Neural cell (in vitro differentiated cells): ENCODE measurements at regions not wholly inside any gene's neighbourhood (a gene's known extent, or its start where the extent isn't known, plus 50 kb on each side); places are given as distances from the start of the nearest gene placed in this dataset.

Source experiments
- CTCF ChIP-seq: fragments of 450-650 bp; IDR thresholded peaks from 2 replicates; pipeline ENCODE4 v1.5.1; 2014; ENCODE audit warnings: antibody characterized with exemption, mild to moderate bottlenecking, moderate library complexity; ENCODE audit not compliant: poor library complexity, severe bottlenecking
- EP300 ChIP-seq: fragments of 450-650 bp; conservative IDR thresholded peaks from 2 replicates; pipeline ENCODE4 v1.6.1; 2014; ENCODE audit warnings: antibody characterized with exemption, mild to moderate bottlenecking, moderate library complexity; ENCODE audit not compliant: poor library complexity, severe bottlenecking
- EZH2 ChIP-seq: fragments of 200-600, 300-800 bp; shearing (Covaris generic), sonication (generic); IDR thresholded peaks from 2 replicates; pipeline ENCODE4 v1.6.1; 2014; ENCODE audit warnings: antibody characterized with exemption, low read length, borderline replicate concordance, mild to moderate bottlenecking; ENCODE audit not compliant: insufficient read depth, poor library complexity, severe bottlenecking
- MXI1 ChIP-seq: fragments of 450-650 bp; conservative IDR thresholded peaks from 2 replicates; pipeline ENCODE4 v1.6.1; 2014; ENCODE audit warnings: antibody characterized with exemption, mild to moderate bottlenecking; ENCODE audit not compliant: poor library complexity, severe bottlenecking
- POLR2AphosphoS5 ChIP-seq: IDR thresholded peaks from 2 replicates; pipeline ENCODE4 v1.6.1; 2012
- RAD21 ChIP-seq: fragments of 450-650 bp; conservative IDR thresholded peaks from 2 replicates; pipeline ENCODE4 v1.6.1; 2014; ENCODE audit warnings: antibody characterized with exemption, mild to moderate bottlenecking, moderate library complexity
- SMC3 ChIP-seq: fragments of 450-650 bp; conservative IDR thresholded peaks from 2 replicates; pipeline ENCODE4 v1.6.1; 2014; ENCODE audit warnings: antibody characterized with exemption, mild to moderate bottlenecking, moderate library complexity; ENCODE audit not compliant: poor library complexity
- TF ChIP-seq, protein P1 (sequence below): IDR thresholded peaks from 2 replicates; pipeline ENCODE4 v1.6.1; 2012; ENCODE audit warnings: borderline replicate concordance

- TF ChIP-seq CTCF (no peak), POLR2AphosphoS5 (no peak), EZH2 (no peak), RAD21 (no peak), SMC3 (no peak), EP300 (no peak), MXI1 (no peak)
- TF ChIP-seq, protein P1, sequence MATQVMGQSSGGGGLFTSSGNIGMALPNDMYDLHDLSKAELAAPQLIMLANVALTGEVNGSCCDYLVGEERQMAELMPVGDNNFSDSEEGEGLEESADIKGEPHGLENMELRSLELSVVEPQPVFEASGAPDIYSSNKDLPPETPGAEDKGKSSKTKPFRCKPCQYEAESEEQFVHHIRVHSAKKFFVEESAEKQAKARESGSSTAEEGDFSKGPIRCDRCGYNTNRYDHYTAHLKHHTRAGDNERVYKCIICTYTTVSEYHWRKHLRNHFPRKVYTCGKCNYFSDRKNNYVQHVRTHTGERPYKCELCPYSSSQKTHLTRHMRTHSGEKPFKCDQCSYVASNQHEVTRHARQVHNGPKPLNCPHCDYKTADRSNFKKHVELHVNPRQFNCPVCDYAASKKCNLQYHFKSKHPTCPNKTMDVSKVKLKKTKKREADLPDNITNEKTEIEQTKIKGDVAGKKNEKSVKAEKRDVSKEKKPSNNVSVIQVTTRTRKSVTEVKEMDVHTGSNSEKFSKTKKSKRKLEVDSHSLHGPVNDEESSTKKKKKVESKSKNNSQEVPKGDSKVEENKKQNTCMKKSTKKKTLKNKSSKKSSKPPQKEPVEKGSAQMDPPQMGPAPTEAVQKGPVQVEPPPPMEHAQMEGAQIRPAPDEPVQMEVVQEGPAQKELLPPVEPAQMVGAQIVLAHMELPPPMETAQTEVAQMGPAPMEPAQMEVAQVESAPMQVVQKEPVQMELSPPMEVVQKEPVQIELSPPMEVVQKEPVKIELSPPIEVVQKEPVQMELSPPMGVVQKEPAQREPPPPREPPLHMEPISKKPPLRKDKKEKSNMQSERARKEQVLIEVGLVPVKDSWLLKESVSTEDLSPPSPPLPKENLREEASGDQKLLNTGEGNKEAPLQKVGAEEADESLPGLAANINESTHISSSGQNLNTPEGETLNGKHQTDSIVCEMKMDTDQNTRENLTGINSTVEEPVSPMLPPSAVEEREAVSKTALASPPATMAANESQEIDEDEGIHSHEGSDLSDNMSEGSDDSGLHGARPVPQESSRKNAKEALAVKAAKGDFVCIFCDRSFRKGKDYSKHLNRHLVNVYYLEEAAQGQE = no peak
Measured at GRCh38 chr12:84696908-84697540, 215.6 kb downstream of the SLC6A15 start.
